IMR-90 (cell line): ENCODE measurements at regions not wholly inside any gene's neighbourhood (a gene's known extent, or its start where the extent isn't known, plus 50 kb on each side); places are given as distances from the start of the nearest gene placed in this dataset.
"Not testable (repeated sequence)": the region's sequence is repeated elsewhere in the genome, so short reads cannot be mapped to it uniquely, and the experiment has no call there.

Source experiments
- ATAC-seq: fragments of 200-7000 bp; cut with Tn5 transposase; 2 replicates; pipeline ENCODE4 v1.9.1; 2020; ENCODE audit warnings: low read depth, mild to moderate bottlenecking, moderate library complexity
- BruUV-seq: library from RNA; stranded (reverse); fragments of 400-500 nt; replicated peaks from 2 replicates; lab custom pipeline; 2021; lab: Mats Ljungman, UMichigan
- CTCF ChIA-PET: fragments of 300-600 bp; formaldehyde crosslinking; extraction: SDS; loops from one replicate; lab custom pipeline; 2021; ENCODE audit warnings: antibody characterized with exemption; lab: Yijun Ruan, JAX
- POLR2A ChIA-PET: fragments of 300-600 bp; sonication (Branson Sonifier 250); formaldehyde crosslinking; loops from one replicate; lab custom pipeline; 2022; ENCODE audit warnings: antibody characterized with exemption; ENCODE audit not compliant: unreplicated experiment; lab: Charles Lee
- DNase-seq: peaks from one replicate; pipeline ENCODE4 v3.0.0; 2013
- H2AFZ ChIP-seq: replicated peaks from 2 replicates; pipeline ENCODE3; 2013; ENCODE audit warnings: low read length, mild to moderate bottlenecking; ENCODE audit not compliant: poor library complexity
- H2AK5ac ChIP-seq: 2 replicates; pipeline ENCODE4 v1.6.1; 2013; ENCODE audit warnings: low read depth, low read length, inconsistent platforms
- H2AK9ac ChIP-seq: replicated peaks from 2 replicates; pipeline ENCODE3; 2013; ENCODE audit warnings: mild to moderate bottlenecking, low read depth, low read length, moderate library complexity; ENCODE audit not compliant: poor library complexity
- H2BK120ac ChIP-seq: 2 replicates; pipeline ENCODE4 v1.6.1; 2013; ENCODE audit warnings: low read depth, low read length, inconsistent platforms
- H2BK15ac ChIP-seq: 3 replicates; pipeline ENCODE4 v1.6.1; 2013; ENCODE audit warnings: low read depth, low read length, inconsistent platforms
- H2BK20ac ChIP-seq: 2 replicates; pipeline ENCODE4 v1.6.1; 2013; ENCODE audit warnings: low read depth, mild to moderate bottlenecking, inconsistent platforms, low read length, moderate library complexity
- H2BK5ac ChIP-seq: 2 replicates; pipeline ENCODE4 v1.6.1; 2013; ENCODE audit warnings: mild to moderate bottlenecking, low read depth, low read length, inconsistent platforms; ENCODE audit not compliant: poor library complexity, severe bottlenecking
- H3K14ac ChIP-seq: replicated peaks from 2 replicates; pipeline ENCODE4 v1.6.1; 2013; ENCODE audit warnings: low read depth, low read length, inconsistent platforms
- H3K18ac ChIP-seq: 2 replicates; pipeline ENCODE4 v1.6.1; 2013; ENCODE audit warnings: low read depth, low read length, control low read depth
- H3K23ac ChIP-seq: 2 replicates; pipeline ENCODE4 v1.6.1; 2013; ENCODE audit warnings: low read depth, low read length, inconsistent platforms
- H3K27ac ChIP-seq: 2 replicates; pipeline ENCODE4 v1.5.1; 2013; ENCODE audit warnings: mild to moderate bottlenecking, control low read depth, low read length; ENCODE audit not compliant: insufficient read depth
- H3K27me3 ChIP-seq: 2 replicates; pipeline ENCODE4 v1.6.1; 2013; ENCODE audit warnings: low read length; ENCODE audit not compliant: control insufficient read depth, insufficient read depth
- H3K36me3 ChIP-seq: 2 replicates; pipeline ENCODE4 v1.6.1; 2013; ENCODE audit warnings: low read length, mixed read lengths; ENCODE audit not compliant: control insufficient read depth, insufficient read depth
- H3K4ac ChIP-seq: 2 replicates; pipeline ENCODE4 v1.6.1; 2013; ENCODE audit warnings: low read depth, low read length, inconsistent platforms
- H3K4me1 ChIP-seq: 2 replicates; pipeline ENCODE4 v1.6.1; 2013; ENCODE audit warnings: low read length, mixed read lengths; ENCODE audit not compliant: control insufficient read depth, insufficient read depth
- H3K4me2 ChIP-seq: 2 replicates; pipeline ENCODE4 v1.6.1; 2013; ENCODE audit warnings: low read depth, mild to moderate bottlenecking, control low read depth, low read length, moderate library complexity
- H3K4me3 ChIP-seq: 2 replicates; pipeline ENCODE4 v1.5.1; 2013; ENCODE audit warnings: low read depth, mild to moderate bottlenecking, control low read depth, low read length, moderate library complexity; ENCODE audit not compliant: insufficient read depth
- H3K56ac ChIP-seq: 2 replicates; pipeline ENCODE4 v1.6.1; 2013; ENCODE audit warnings: low read length, inconsistent platforms; ENCODE audit not compliant: insufficient read depth; ENCODE audit errors: extremely low read depth
- H3K79me1 ChIP-seq, 2 experiments: 2 replicates each; pipeline ENCODE4 v1.6.1; 2013; ENCODE audit warnings: low read length in 2 of 2, inconsistent platforms in 1 of 2, low read depth in 1 of 2
- H3K9ac ChIP-seq: 2 replicates; pipeline ENCODE4 v1.6.1; 2013; ENCODE audit warnings: low read depth, low read length, control low read depth
- H3K9me1 ChIP-seq: 2 replicates; pipeline ENCODE4 v1.6.1; 2013; ENCODE audit warnings: low read length, inconsistent platforms; ENCODE audit not compliant: insufficient read depth
- H3K9me3 ChIP-seq: 2 replicates; pipeline ENCODE4 v1.6.1; 2013; ENCODE audit warnings: low read length; ENCODE audit not compliant: control insufficient read depth, insufficient read depth
- H4K20me1 ChIP-seq: 2 replicates; pipeline ENCODE4 v1.6.1; 2013; ENCODE audit warnings: low read length, inconsistent platforms; ENCODE audit not compliant: insufficient read depth
- H4K5ac ChIP-seq: 2 replicates; pipeline ENCODE4 v1.6.1; 2013; ENCODE audit warnings: mild to moderate bottlenecking, low read depth, low read length, control low read depth
- H4K8ac ChIP-seq, 2 experiments: 2 replicates each; pipeline ENCODE4 v1.6.1; 2013; ENCODE audit warnings: low read depth in 2 of 2, low read length in 2 of 2, control low read depth in 1 of 2, inconsistent platforms in 1 of 2
- H4K91ac ChIP-seq: 2 replicates; pipeline ENCODE4 v1.6.1; 2013; ENCODE audit warnings: low read depth, low read length, inconsistent platforms; ENCODE audit not compliant: insufficient read depth
- whole genome bisulfite sequencing, 2 experiments: methylation state at CpG; one replicate each; pipeline versions ENCODE4 v1.1.5 to v1.1.7; 2013; ENCODE audit warnings: missing lambda C conversion rate in 2 of 2; ENCODE audit not compliant: insufficient read length in 1 of 2; ENCODE audit errors: extremely low coverage in 2 of 2; 5-methylcytosine and 5-hydroxymethylcytosine counted together
- dilution Hi-C: fragments of 300-500 bp; cut with HindIII; formaldehyde crosslinking; loops from one replicate; pipeline ENCODE4 v1.14.3; 2018; ENCODE audit warnings: low sequenced_read_pairs; ENCODE audit not compliant: unreplicated experiment
- in situ Hi-C: fragments of 300-500 bp; cut with MboI; formaldehyde crosslinking; loops from 3 replicates; pipeline ENCODE4 v1.14.3; 2019; ENCODE audit warnings: low sequenced_read_pairs, inconsistent platforms, mixed read lengths
- intact Hi-C: fragments of 100-400 bp; cut with micrococcal nuclease; formaldehyde crosslinking; loops from 2 replicates; pipeline ENCODE4 v1.10.0; 2022

- dilution Hi-C loops, H3K36me3 ChIP-seq, H3K4ac ChIP-seq, H4K91ac ChIP-seq, BruUV-seq, H3K14ac ChIP-seq, H3K9me1 ChIP-seq, H3K4me3 ChIP-seq, H3K27me3 ChIP-seq, in situ Hi-C loops, H3K79me1 ChIP-seq, ATAC-seq, H3K9me3 ChIP-seq, CTCF ChIA-PET, H2AFZ ChIP-seq, H2BK5ac ChIP-seq, H3K4me1 ChIP-seq, intact Hi-C loops, H2BK15ac ChIP-seq, DNase-seq, H4K5ac ChIP-seq, H4K20me1 ChIP-seq, H3K4me2 ChIP-seq, H3K23ac ChIP-seq, H4K8ac ChIP-seq, H3K9ac ChIP-seq, H2BK120ac ChIP-seq, POLR2A ChIA-PET, H2BK20ac ChIP-seq, H3K18ac ChIP-seq, H2AK9ac ChIP-seq, H3K27ac ChIP-seq, H2AK5ac ChIP-seq, H3K56ac ChIP-seq: not testable (repeated sequence)
- WGBS, 2 experiments: no CpG with 5 or more reads among the region's 3 CpGs
Observed at GRCh38 chr15:22631789-22632188, 154.7 kb upstream of the NIPA1 start.

GRCh38 chr15:22639983-22640382 lies 146.5 kb upstream of the NIPA1 start:
- H2BK5ac ChIP-seq, DNase-seq, H4K91ac ChIP-seq, H2AK9ac ChIP-seq, H3K14ac ChIP-seq, H3K9me3 ChIP-seq, BruUV-seq, H2AK5ac ChIP-seq, H3K9ac ChIP-seq, H3K4me2 ChIP-seq, H4K8ac ChIP-seq, POLR2A ChIA-PET, H2AFZ ChIP-seq, H2BK15ac ChIP-seq, H3K27me3 ChIP-seq, H3K56ac ChIP-seq, dilution Hi-C loops, H2BK20ac ChIP-seq, H3K4me1 ChIP-seq, H2BK120ac ChIP-seq, H3K27ac ChIP-seq, in situ Hi-C loops, H3K4ac ChIP-seq, H3K36me3 ChIP-seq, H3K18ac ChIP-seq, H3K23ac ChIP-seq, H3K9me1 ChIP-seq, intact Hi-C loops, H3K79me1 ChIP-seq, H4K5ac ChIP-seq, CTCF ChIA-PET, H3K4me3 ChIP-seq, ATAC-seq, H4K20me1 ChIP-seq: not testable (repeated sequence)
- no CpG with 5 or more reads among the region's 2 CpGs for WGBS, 2 experiments
